GM19324 (cell line): ENCODE measurements at regions not wholly inside any gene's neighbourhood (a gene's known extent, or its start where the extent isn't known, plus 50 kb on each side); places are given as distances from the start of the nearest gene placed in this dataset.
"Not testable (repeated sequence)": the region's sequence is repeated elsewhere in the genome, so short reads cannot be mapped to it uniquely, and the experiment has no call there.

Source experiments
- ATAC-seq: cut with Tn5 transposase; IDR thresholded peaks from one replicate; pipeline ENCODE4 v1.9.1; 2021; ENCODE audit warnings: mild to moderate bottlenecking, moderate library complexity; ENCODE audit not compliant: unreplicated experiment, low FRiP score

GRCh38 chr4:64216741-64217140, 192.5 kb downstream of the TECRL start:
- no peak for ATAC-seq

DNA sequence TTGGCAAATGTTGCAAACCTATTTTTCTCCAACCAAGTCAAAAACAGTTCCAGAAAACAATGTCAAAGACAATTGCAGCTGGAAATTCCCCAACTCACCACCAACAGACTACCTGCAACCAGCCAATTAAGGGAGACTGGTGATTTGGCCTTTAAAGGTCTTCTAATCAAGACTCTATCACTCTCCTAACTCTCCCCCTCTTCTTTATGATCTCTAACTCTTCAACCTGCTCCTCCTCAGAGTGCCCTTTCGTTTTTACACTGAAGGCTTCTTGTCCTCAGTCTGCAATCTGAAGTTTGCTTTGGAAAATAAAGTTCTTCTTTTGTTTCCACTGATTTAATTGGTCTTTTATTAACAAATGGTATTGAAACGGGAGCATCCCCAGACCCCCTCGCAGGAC, 203.9 kb downstream of the TECRL start:
- no peak for ATAC-seq

DNA sequence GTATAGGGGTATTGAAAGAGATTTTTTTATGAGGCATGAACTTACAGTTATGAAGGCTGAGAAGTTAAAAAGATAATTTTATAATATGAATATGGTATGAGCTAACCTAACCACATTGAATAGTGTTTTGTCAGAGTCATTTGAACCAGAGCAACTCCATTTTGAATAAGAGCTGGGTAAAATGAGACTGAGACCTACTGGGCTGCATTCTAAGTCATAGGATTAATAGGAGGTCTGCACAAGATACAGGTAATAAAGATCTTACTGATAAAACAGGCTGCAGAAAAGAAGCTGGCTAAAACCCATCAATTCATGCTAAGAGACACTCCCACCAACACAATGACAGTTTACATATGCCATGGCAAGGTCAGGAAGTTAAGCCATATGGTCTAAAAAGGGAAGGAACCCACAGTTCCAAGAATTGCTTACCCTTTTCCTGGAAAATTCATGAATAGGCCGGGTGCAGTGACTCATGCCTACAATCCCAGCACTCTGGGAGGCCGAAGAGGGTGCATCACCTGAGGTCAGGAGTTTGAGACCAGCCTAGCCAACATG, 209.2 kb downstream of the TECRL start:
- ATAC-seq = no peak

DNA sequence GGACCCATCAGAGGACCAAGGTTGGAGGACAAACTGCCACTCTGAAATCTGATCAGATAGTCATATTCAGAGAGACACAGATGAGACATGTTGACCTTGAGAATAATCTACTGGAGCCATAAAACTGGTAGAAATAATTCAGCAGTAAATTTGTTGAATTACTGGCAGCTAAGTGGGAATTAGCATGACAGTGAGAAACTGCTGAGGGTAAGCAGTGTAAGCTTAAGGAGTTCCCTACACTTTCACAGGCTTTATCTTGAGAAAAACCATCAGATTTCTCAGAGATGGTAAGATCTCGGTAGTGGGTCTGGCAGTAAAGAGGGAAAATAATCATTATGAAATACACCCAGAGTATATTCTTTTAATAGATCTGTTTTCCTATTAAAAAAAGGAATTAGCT, 213.7 kb downstream of the TECRL start:
- no peak for ATAC-seq

GRCh38 chr4:64192731-64193412, 216.4 kb downstream of the TECRL start:
- no peak for ATAC-seq

- ATAC-seq = no peak
Observed at GRCh38 chr4:64174247-64174882, 234.9 kb downstream of the TECRL start.

DNA sequence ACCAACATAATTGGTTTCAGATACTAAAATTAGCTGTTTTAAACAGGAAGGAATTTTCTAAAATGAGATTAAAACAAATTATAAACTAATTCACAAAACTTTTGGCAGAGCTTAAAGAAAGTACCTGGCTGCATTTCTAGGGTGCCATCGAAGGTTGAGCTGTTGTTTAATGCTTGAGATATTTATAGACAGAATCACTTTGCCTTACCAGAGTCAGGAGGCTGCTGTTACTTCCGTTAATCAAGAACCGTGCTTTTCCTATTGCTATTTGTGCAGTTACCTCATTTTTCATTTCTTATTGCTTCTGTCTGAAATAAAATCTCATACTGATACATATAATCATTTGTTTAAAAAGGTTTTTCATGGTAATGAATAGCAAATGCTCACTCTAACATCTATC, 242.9 kb downstream of the TECRL start:
- no peak for ATAC-seq

- ATAC-seq = peak; percentile 62
Observed at GRCh38 chr4:64158648-64159326, 250.5 kb downstream of the TECRL start.

GRCh38 chr4:64157397-64157796, 251.9 kb downstream of the TECRL start:
- no peak for ATAC-seq

DNA sequence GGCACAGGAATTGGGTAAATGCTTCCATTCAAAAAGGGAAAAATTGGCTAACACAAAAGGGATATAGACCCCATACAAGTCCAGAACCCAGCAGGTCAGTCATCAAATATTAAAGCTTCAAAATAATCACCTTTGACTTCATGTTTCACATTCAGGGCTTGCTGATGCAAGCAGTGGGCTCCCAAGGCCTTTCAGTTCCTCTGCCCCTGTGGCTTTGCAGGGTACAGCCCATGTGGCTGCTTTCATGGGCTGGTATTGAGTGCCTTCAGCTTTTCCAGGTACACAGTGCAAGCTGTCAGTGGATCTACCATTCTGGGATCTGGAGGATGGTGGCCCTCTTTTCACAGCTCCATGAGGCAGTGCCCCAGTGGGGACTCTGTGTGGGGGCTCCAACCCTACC, 253.0 kb downstream of the TECRL start:
- ATAC-seq = no peak

- ATAC-seq = no peak
Observed at GRCh38 chr4:64146030-64146429, 263.2 kb downstream of the TECRL start.

GRCh38 chr4:64144994-64145393, 264.3 kb downstream of the TECRL start:
- ATAC-seq = no peak

DNA sequence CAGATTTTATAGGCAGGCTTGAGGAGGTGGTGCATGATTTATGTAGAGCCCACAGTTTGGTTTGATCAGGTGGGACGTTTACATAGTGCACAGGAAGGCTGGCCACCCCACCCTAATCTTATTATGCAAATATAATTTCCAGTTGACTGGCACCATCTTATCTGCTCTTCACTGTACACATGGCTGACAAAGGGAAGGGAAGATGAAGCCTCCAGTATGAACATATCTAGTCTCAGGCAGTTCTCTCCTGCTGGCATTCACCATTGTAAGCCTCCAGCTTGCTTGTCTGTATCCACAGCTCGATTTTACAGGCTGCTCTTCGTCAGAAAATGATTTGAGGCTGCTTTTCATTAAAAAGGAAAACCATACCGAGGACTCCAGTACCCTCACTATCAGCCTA, 278.3 kb downstream of the TECRL start:
- ATAC-seq = no peak

DNA sequence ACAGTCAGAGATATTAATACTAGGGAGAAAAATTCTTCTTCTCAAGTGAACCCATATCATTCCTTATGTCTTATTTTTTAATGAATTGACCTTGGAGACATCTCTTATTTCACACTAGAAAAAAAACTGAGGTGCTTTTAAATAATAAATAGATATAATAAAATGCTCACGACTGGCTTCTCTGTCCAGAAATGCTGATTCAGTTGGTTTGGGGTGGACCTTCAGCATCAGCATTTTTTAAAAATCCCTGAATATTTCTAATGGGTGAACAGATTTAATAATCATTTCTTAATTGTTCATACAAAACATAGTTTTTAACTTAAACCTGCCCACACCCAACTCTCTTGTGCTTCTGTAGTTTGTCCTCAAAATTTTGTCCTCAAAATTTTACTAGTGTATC, 283.9 kb downstream of the TECRL start:
- no peak for ATAC-seq

DNA sequence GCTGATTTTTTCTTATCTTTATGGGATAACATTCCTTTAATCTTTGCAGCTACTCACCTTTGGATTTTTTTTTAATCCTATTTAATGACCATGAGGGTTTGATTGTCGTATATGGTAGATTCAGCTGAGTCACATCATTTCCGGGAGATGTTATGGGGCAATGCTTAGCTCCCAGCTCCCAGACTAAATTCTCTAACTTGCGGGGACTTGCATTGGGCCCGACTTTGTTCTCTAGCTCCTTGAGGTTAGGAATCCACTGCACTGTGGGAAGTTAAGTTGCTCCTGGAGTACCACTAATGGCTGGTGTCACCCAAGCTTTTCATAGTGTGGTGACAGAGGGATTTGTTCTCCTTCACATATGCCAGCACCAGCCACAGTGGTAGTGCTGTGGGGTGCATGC, 287.4 kb downstream of the TECRL start:
- no peak for ATAC-seq

GRCh38 chr4:64105903-64106302, 303.3 kb downstream of the TECRL start:
- no peak for ATAC-seq

- no peak for ATAC-seq
Observed at GRCh38 chr4:64095398-64095797, 313.9 kb downstream of the TECRL start.

DNA sequence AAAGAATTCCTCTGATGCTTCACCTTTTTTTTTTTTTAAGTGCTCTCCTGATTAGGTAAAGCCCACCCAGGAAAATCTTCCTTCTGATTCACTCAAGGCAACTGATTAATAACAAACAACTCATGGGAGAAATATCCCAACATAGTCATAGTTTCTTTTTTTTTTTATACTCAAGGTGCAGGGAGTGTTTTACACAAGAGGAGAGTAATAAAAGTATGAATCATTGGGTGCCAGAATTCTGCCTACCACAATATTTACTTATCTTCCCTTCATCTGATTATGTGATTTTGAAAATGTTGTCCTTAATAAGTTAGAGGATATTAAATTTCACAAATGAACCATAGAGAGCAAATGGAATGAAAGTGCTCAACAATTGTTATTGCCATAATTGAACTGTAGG, 329.9 kb downstream of the TECRL start:
- no peak for ATAC-seq

- no peak for ATAC-seq
Observed at GRCh38 chr4:64068096-64068495, 341.2 kb downstream of the TECRL start.

DNA sequence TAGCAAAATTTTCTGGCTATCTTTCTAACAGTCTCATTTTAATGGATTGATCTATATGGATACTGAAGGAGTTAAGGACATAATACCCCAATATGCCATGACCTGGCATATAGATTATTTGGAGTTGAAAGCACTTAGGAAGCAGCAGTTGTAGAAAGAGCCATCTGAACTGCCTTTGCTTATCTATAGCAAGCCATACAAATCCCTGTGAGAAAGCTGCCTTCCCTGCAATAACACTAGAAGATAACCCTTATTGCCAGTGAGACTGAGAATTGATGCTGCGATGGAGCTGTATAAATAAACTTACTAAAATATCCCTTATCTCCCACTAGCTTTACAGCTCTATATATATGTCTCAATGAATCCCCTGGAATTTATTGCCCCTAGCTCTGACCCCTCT, 346.3 kb downstream of the TECRL start:
- ATAC-seq = no peak

- ATAC-seq = not testable (repeated sequence)
Observed at GRCh38 chr4:64037033-64037432, 372.2 kb downstream of the TECRL start.

DNA sequence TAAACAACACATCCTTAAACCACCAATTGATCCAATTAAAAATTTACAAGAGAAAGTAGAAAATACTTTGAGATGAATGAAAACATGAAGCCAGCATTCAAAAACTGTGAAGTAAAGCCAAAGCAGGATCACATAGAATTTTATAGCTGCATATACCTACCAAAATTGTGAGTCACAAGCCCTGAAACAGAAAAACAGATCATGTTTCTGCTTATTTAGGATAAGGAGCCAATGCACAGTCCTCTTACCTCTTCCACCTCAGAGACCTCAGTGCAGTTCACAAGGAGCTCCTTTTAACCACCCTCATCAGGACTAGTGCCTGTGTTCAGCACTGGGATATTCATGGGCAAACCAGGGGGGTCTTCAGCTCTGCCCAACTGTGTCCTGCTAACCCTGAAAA, 386.7 kb downstream of the TECRL start:
- ATAC-seq = no peak
